Ascending aorta (tissue), 2 donors: ENCODE measurements at regions not wholly inside any gene's neighbourhood (a gene's known extent, or its start where the extent isn't known, plus 50 kb on each side); places are given as distances from the start of the nearest gene placed in this dataset.
"Not testable (repeated sequence)": the region's sequence is repeated elsewhere in the genome, so short reads cannot be mapped to it uniquely, and the experiment has no call there.

Experiments used
- DNase-seq, 2 donors: peaks; one replicate each; pipeline ENCODE4 v3.0.0-alpha.2; 2019; ENCODE audit warnings: low spot score in 2 of 2
- H3K27ac ChIP-seq, 2 donors: fragments of 200-600 bp; sonication (generic); one replicate each; pipeline ENCODE4 v1.5.1; 2016 to 2017; ENCODE audit warnings: mild to moderate bottlenecking in 1 of 2
- H3K27me3 ChIP-seq: fragments of 200-600 bp; sonication (generic); one replicate; pipeline ENCODE4 v1.5.1; 2017
- H3K36me3 ChIP-seq, 2 donors: fragments of 200-600 bp; sonication (generic); one replicate each; pipeline ENCODE4 v1.5.1; 2016
- H3K4me1 ChIP-seq, 2 donors: fragments of 200-600 bp; sonication (generic); one replicate each; pipeline ENCODE4 v1.5.1; 2016 to 2017; ENCODE audit warnings: mild to moderate bottlenecking in 1 of 2
- H3K4me3 ChIP-seq, 2 donors: fragments of 200-600 bp; sonication (generic); one replicate each; pipeline ENCODE4 v1.5.1; 2016 to 2017; ENCODE audit warnings: mild to moderate bottlenecking in 1 of 2
- H3K9me3 ChIP-seq, 2 donors: fragments of 200-600 bp; sonication (generic); one replicate each; pipeline ENCODE4 v1.5.1; 2016
- CTCF ChIP-seq, 3 experiments: fragments of 200-600 bp in 2 of 3; fragments of 450-650 bp in 1 of 3; sonication (generic) in 2 of 3; IDR thresholded peaks; one replicate each; pipeline ENCODE4 v1.5.1; 2016 to 2019; ENCODE audit warnings: antibody characterized with exemption in 3 of 3, mild to moderate bottlenecking in 1 of 3, moderate library complexity in 1 of 3
- intact Hi-C: fragments of 100-400 bp; cut with DNase I; formaldehyde crosslinking; loops from one replicate; pipeline ENCODE4 v1.15.1; 2023

GRCh38 chr2:183952741-183953140 is 645.6 kb upstream of the ZNF804A start:
- H3K4me3 ChIP-seq = no peak overlapping the region
- intact Hi-C loops = no loop called here
- no peaks in the 10 kb centered on the region for H3K36me3 ChIP-seq
- no peak for DNase-seq
- no peak overlapping the region for H3K27ac ChIP-seq
- H3K27me3 ChIP-seq = no peaks in the 10 kb centered on the region
- H3K4me1 ChIP-seq = no peaks in the 10 kb centered on the region
- TF ChIP-seq CTCF (IDR thresholded peaks at IDR 0.05) = no peak
- no peaks in the 10 kb centered on the region for H3K9me3 ChIP-seq

GRCh38 chr2:183963609-183964008 is 634.7 kb upstream of the ZNF804A start:
- DNase-seq = no peak
- Histone ChIP-seq H3K36me3 (no peaks in the 10 kb centered on the region), H3K27ac (no peak overlapping the region), H3K27me3 (no peaks in the 10 kb centered on the region), H3K9me3 (no peaks in the 10 kb centered on the region), H3K4me3 (no peak overlapping the region), H3K4me1 (no peaks in the 10 kb centered on the region)
- intact Hi-C loops = no loop called here
- no peak for TF ChIP-seq CTCF (IDR thresholded peaks at IDR 0.05)

DNA sequence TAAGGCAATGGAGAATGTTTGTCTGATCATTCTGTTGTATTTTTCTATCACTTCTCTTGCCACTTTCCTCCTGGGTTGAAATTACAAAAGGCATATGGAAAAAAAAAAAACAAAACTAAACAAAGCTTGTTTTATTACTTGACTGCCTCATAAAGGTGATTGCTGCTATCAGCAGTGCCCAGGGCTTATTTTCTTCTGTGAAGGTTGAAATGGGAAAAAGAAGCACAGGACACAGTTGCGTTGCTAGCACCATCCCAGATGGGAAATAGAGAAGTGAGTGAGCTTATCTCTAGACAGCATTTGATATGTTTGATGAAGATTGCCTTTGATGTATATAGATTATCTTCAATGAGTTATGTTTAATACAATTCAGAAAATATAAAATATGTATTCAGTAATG is 633.8 kb upstream of the ZNF804A start:
- no peaks in the 10 kb centered on the region for H3K27me3 ChIP-seq
- intact Hi-C loops = no loop called here
- H3K4me1 ChIP-seq = no peaks in the 10 kb centered on the region
- DNase-seq = no peak
- TF ChIP-seq CTCF (IDR thresholded peaks at IDR 0.05) = no peak
- no peaks in the 10 kb centered on the region for H3K9me3 ChIP-seq
- no peak overlapping the region for H3K4me3 ChIP-seq
- no peak overlapping the region for H3K27ac ChIP-seq
- H3K36me3 ChIP-seq = no peaks in the 10 kb centered on the region

GRCh38 chr2:183967756-183968155 is 630.6 kb upstream of the ZNF804A start:
- Histone ChIP-seq H3K9me3 (no peaks in the 10 kb centered on the region), H3K27me3 (no peaks in the 10 kb centered on the region), H3K4me3 (no peak overlapping the region), H3K4me1 (no peaks in the 10 kb centered on the region), H3K36me3 (no peaks in the 10 kb centered on the region), H3K27ac (no peak overlapping the region)
- intact Hi-C loops = no loop called here
- no peak for TF ChIP-seq CTCF (IDR thresholded peaks at IDR 0.05)
- no peak for DNase-seq

GRCh38 chr2:183975676-183976075 is 622.7 kb upstream of the ZNF804A start:
- H3K4me3 ChIP-seq, DNase-seq, H3K27me3 ChIP-seq, H3K9me3 ChIP-seq, H3K36me3 ChIP-seq, H3K27ac ChIP-seq, H3K4me1 ChIP-seq, intact Hi-C loops: not testable (repeated sequence)

DNA sequence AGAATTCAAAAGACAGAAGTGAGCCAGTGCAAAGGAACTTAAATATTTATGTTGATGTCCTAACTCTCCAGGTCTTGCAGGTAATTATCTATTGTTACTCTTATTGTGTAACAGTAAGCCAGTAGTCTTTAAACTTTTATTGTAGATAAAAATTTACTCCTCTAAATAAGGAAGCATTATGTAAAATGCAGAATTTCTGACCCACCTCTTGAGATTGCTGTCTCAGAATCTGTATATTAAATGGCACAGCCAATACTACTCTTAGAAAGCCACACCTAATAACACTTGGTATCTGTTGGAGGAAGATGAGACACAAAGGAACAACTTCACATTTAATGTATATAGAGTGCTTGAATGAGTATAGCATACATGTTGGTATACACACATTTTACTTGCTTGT is 613.5 kb upstream of the ZNF804A start:
- Histone ChIP-seq H3K4me3 (no peak overlapping the region), H3K36me3 (no peaks in the 10 kb centered on the region), H3K27ac (no peak overlapping the region), H3K9me3 (no peaks in the 10 kb centered on the region), H3K4me1 (no peaks in the 10 kb centered on the region), H3K27me3 (no peaks in the 10 kb centered on the region)
- TF ChIP-seq CTCF (IDR thresholded peaks at IDR 0.05) = no peak
- no peak for DNase-seq
- intact Hi-C loops = no loop called here
